HepG2 (cell line): ENCODE measurements at regions not wholly inside any gene's neighbourhood (a gene's known extent, or its start where the extent isn't known, plus 50 kb on each side); places are given as distances from the start of the nearest gene placed in this dataset.

ENCODE experiments used
- ATAC-seq: fragments of 200-7000 bp; cut with Tn5 transposase; 3 replicates; pipeline ENCODE4 v1.9.1; 2020; ENCODE audit warnings: mild to moderate bottlenecking, moderate library complexity
- BruUV-seq: library from RNA; stranded (reverse); fragments of 400-500 nt; replicated peaks from 2 replicates; lab custom pipeline; 2021; lab: Mats Ljungman, UMichigan
- CTCF ChIA-PET: fragments of 300-600 bp; formaldehyde crosslinking; extraction: SDS; loops from one replicate; lab custom pipeline; 2021; ENCODE audit warnings: low total read pairs, inconsistent platforms, low intra/inter-chr PET ratio; lab: Yijun Ruan, JAX
- POLR2A ChIA-PET: fragments of 350-600 bp; sonication (Branson Sonifier 250); formaldehyde crosslinking; loops from one replicate; lab custom pipeline; 2020; ENCODE audit warnings: antibody characterized with exemption, inconsistent platforms; lab: Yijun Ruan, JAX
- DNase-seq: peaks from one replicate; pipeline ENCODE4 v3.0.0-alpha.2; 2015; ENCODE audit warnings: low spot score
- FAIRE-seq: peaks from 3 replicates; lab custom pipeline; 2011; peaks lifted over from hg19 to GRCh38; lab: Jason Lieb, UNC
- H2AFZ ChIP-seq: one replicate; pipeline ENCODE4 v1.6.1; 2011; ENCODE audit warnings: low read length, inconsistent platforms
- H3K27ac ChIP-seq: fragments of 300-600 bp; 3 replicates; pipeline ENCODE4 v1.8.0; 2011; ENCODE audit warnings: mixed run types, mild to moderate bottlenecking, mixed read lengths, low read length, inconsistent platforms; ENCODE audit not compliant: insufficient read depth; ENCODE audit errors: extremely low read length
- H3K27me3 ChIP-seq, 2 experiments: fragments of 200-600 bp in 1 of 2; 2 replicates in 1 of 2; 3 replicates in 1 of 2; pipeline versions ENCODE4 v1.6.0 to v1.8.0; 2011; ENCODE audit warnings: low read length in 2 of 2, mild to moderate bottlenecking in 2 of 2, moderate library complexity in 2 of 2, inconsistent platforms in 1 of 2; ENCODE audit not compliant: insufficient read depth in 2 of 2, control insufficient read depth in 1 of 2
- H3K36me3 ChIP-seq, 2 experiments: fragments of 200-600 bp in 1 of 2; replicated peaks in 1 of 2; 2 replicates in 1 of 2; 3 replicates in 1 of 2; pipeline versions ENCODE4 v1.5.1 to v1.8.0; 2011; ENCODE audit warnings: low read length in 2 of 2, inconsistent platforms in 1 of 2; ENCODE audit not compliant: insufficient read depth in 2 of 2, control insufficient read depth in 1 of 2
- H3K4me1 ChIP-seq: 2 replicates; pipeline ENCODE4 v1.5.1; 2012; ENCODE audit warnings: low read length, inconsistent platforms; ENCODE audit not compliant: insufficient read depth
- H3K4me2 ChIP-seq: 2 replicates; pipeline ENCODE4 v1.6.0; 2011; ENCODE audit warnings: low read depth, low read length, inconsistent platforms
- H3K4me3 ChIP-seq, 3 experiments: fragments of 200-600 bp in 1 of 3; sonication (generic), shearing (Covaris generic) in 1 of 3; replicated peaks in 1 of 3; 2 replicates each; pipeline ENCODE4 v1.5.1; 2011 to 2016; ENCODE audit warnings: low read length in 3 of 3, inconsistent platforms in 2 of 3, low read depth in 2 of 3, mild to moderate bottlenecking in 2 of 3, control low read depth in 1 of 3, mixed read lengths in 1 of 3; ENCODE audit not compliant: insufficient read depth in 1 of 3
- H3K79me2 ChIP-seq: one replicate; pipeline ENCODE4 v1.6.1; 2011; ENCODE audit warnings: low read length, inconsistent platforms; ENCODE audit not compliant: insufficient read depth
- H3K9ac ChIP-seq: 2 replicates; pipeline ENCODE4 v1.6.0; 2011; ENCODE audit warnings: mild to moderate bottlenecking, low read depth, low read length, inconsistent platforms; ENCODE audit not compliant: insufficient read depth
- H3K9me3 ChIP-seq: 2 replicates; pipeline ENCODE4 v1.5.1; 2012; ENCODE audit warnings: mild to moderate bottlenecking, low read length
- H4K20me1 ChIP-seq: 2 replicates; pipeline ENCODE4 v1.6.0; 2011; ENCODE audit warnings: inconsistent platforms, mild to moderate bottlenecking, low read length, moderate library complexity; ENCODE audit not compliant: insufficient read depth
- AGO1 ChIP-seq: fragments of 200-400 bp; formaldehyde crosslinking; IDR thresholded peaks from 2 replicates; pipeline ENCODE4 v1.6.1; 2017; ENCODE audit warnings: mild to moderate bottlenecking, low read depth, low read length, moderate library complexity; ENCODE audit not compliant: poor library complexity, severe bottlenecking
- ARNT2 ChIP-seq: sonication (generic); formaldehyde crosslinking; IDR thresholded peaks from 2 replicates; pipeline ENCODE4 v1.8.0; 2022; ENCODE audit warnings: mild to moderate bottlenecking, low read depth, missing genetic modification reagents, moderate library complexity
- FOSL2 ChIP-seq: sonication (generic); formaldehyde crosslinking; IDR thresholded peaks from 2 replicates; pipeline ENCODE4 v1.4.0; 2020; ENCODE audit warnings: missing genetic modification reagents
- HDAC1 ChIP-seq: sonication (generic); formaldehyde crosslinking; IDR thresholded peaks from 2 replicates; pipeline ENCODE4 v1.5.1; 2020; ENCODE audit warnings: mild to moderate bottlenecking, missing genetic modification reagents
- KLF16 ChIP-seq, 2 experiments: sonication (generic) in 1 of 2; formaldehyde crosslinking in 1 of 2; IDR thresholded peaks; 2 replicates each; pipeline versions ENCODE4 v1.6.1 to v1.8.0; 2016 to 2023; ENCODE audit warnings: missing genetic modification reagents in 2 of 2, missing compliant biosample characterization in 1 of 2
- NFE2 ChIP-seq: sonication (generic); formaldehyde crosslinking; IDR thresholded peaks from 2 replicates; pipeline ENCODE4 v1.4.0; 2020; ENCODE audit warnings: missing genetic modification reagents
- PHF20 ChIP-seq: sonication (generic); formaldehyde crosslinking; IDR thresholded peaks from 2 replicates; pipeline ENCODE4 v1.5.0; 2020; ENCODE audit warnings: mild to moderate bottlenecking, missing genetic modification reagents
- POLR2AphosphoS5 ChIP-seq: IDR thresholded peaks from 2 replicates; pipeline ENCODE4 v1.6.1; 2012; ENCODE audit warnings: low read depth, low read length
- RCOR2 ChIP-seq: IDR thresholded peaks from 2 replicates; pipeline ENCODE4 v1.6.1; 2016; ENCODE audit warnings: missing biosample characterization, missing genetic modification reagents
- SMAD9 ChIP-seq: sonication (generic); formaldehyde crosslinking; IDR thresholded peaks from 2 replicates; pipeline ENCODE4 v1.5.1; 2020; ENCODE audit warnings: mild to moderate bottlenecking, missing genetic modification reagents
- ZEB1 ChIP-seq: IDR thresholded peaks from 2 replicates; pipeline ENCODE4 v1.6.1; 2012; ENCODE audit warnings: mild to moderate bottlenecking, low read depth, inconsistent platforms; ENCODE audit not compliant: insufficient replicate concordance
- ZKSCAN1 ChIP-seq: fragments of 150-350 bp; IDR thresholded peaks from 2 replicates; pipeline ENCODE4 v1.6.1; 2014; ENCODE audit warnings: low read length
- ZNF3 ChIP-seq: IDR thresholded peaks from 2 replicates; pipeline ENCODE4 v1.7.0; 2017; ENCODE audit warnings: inconsistent platforms
- ZNF430 ChIP-seq: sonication (generic); formaldehyde crosslinking; IDR thresholded peaks from 2 replicates; pipeline ENCODE4 v1.9.0; 2021; ENCODE audit warnings: mild to moderate bottlenecking, missing genetic modification reagents
- WGBS: methylation state at CpG from one replicate; pipeline ENCODE4 v1.1.6; 2017; ENCODE audit warnings: low lambda C conversion rate; 5-methylcytosine and 5-hydroxymethylcytosine counted together
- in situ Hi-C: cut with HindIII; loops from 2 replicates; pipeline ENCODE4 v1.10.0; 2017; ENCODE audit warnings: low pct_unique_long_range_greater_than_20kb; ENCODE audit not compliant: extremely low pct_ligation_motif_present
- intact Hi-C: fragments of 100-400 bp; cut with micrococcal nuclease; formaldehyde crosslinking; loops from one replicate; pipeline ENCODE4 v1.10.0; 2022; ENCODE audit not compliant: unreplicated experiment
- TF ChIP-seq, protein P1 (sequence below): sonication (generic); formaldehyde crosslinking; IDR thresholded peaks from 2 replicates; pipeline ENCODE4 v1.4.0; 2020; ENCODE audit warnings: missing genetic modification reagents
- TF ChIP-seq, protein P2 (sequence below): sonication (generic); formaldehyde crosslinking; conservative IDR thresholded peaks from 2 replicates; pipeline ENCODE4 v1.8.0; 2022; ENCODE audit warnings: mild to moderate bottlenecking, moderate library complexity, missing genetic modification reagents
- TF ChIP-seq, protein P3 (sequence below): sonication (generic); formaldehyde crosslinking; IDR thresholded peaks from 2 replicates; pipeline ENCODE4 v1.5.1; 2020; ENCODE audit warnings: missing genetic modification reagents, mild to moderate bottlenecking, borderline replicate concordance

DNA sequence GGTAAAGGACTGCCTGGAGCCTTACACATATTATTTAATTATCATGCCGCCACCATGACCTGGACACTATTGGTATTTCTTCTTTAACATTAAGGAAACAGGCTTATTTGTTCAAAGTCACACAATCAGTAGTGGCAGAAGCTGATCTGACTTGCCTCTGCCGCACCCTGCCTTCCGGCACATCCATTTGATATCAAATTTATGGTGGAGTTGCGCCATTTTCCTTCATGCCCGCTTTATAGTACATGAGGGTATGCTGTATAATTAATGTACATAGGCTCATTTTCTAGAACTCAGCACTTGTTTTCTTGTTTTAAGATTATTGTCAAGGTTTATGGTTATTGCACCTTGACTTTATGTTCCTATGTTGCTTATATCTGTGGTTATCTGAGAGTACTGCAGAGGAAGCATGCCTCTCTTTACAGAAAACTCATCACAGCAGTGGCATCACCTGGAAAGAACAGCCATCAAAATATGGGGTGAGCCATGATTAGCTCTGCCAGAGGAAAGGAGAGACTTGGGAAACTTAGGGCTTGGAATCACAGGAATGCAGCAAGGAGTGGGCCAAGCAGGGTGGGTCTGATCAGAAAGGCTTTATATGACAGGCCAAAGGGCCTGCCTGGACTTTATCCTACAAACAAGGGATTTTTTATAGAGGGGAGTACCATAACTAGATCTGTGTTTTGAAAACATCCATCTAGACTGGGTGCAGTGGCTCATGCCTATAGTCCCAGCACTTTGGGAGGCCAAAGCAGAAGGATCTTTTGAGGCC is 72.2 kb upstream of the GJB5 start:
- no peak overlapping the region for H3K4me2 ChIP-seq
- no peaks in the 10 kb centered on the region for H4K20me1 ChIP-seq
- FAIRE-seq: no peak
- ATAC-seq: no peak
- BruUV-seq: no TSS peak
- no peaks in the 10 kb centered on the region for H3K79me2 ChIP-seq
- 63% methylated on average over 5 of the region's 5 CpGs for WGBS
- H3K36me3 ChIP-seq: no peaks in the 10 kb centered on the region
- H3K9ac ChIP-seq: no peak overlapping the region
- ChIA-PET CTCF (no interaction called here), POLR2A (no interaction called here)
- 0 out of 5 replicates have a peak, but pooled peaks cover 0 to 1% of the 10 kb centered on the region in 2 experiments for H3K27me3 ChIP-seq
- intact Hi-C loops: loop anchor here (5.0 kb wide), 2 partner anchors 135 to 570 kb away; no protein-coding TSS in a partner anchor
- H2AFZ ChIP-seq: no peak overlapping the region
- H3K9me3 ChIP-seq: peaks cover 17% of the 10 kb centered on the region
- no peak overlapping the region for H3K4me3 ChIP-seq
- H3K4me1 ChIP-seq: peaks cover 14% of the 10 kb centered on the region
- no peak overlapping the region for H3K27ac ChIP-seq
- no peak for DNase-seq
- in situ Hi-C loops: no loop called here
- TF ChIP-seq KLF16 (CRISPR knock-in tag; IDR thresholded peaks at IDR 0.05): no peak
- TF ChIP-seq, protein P1, sequence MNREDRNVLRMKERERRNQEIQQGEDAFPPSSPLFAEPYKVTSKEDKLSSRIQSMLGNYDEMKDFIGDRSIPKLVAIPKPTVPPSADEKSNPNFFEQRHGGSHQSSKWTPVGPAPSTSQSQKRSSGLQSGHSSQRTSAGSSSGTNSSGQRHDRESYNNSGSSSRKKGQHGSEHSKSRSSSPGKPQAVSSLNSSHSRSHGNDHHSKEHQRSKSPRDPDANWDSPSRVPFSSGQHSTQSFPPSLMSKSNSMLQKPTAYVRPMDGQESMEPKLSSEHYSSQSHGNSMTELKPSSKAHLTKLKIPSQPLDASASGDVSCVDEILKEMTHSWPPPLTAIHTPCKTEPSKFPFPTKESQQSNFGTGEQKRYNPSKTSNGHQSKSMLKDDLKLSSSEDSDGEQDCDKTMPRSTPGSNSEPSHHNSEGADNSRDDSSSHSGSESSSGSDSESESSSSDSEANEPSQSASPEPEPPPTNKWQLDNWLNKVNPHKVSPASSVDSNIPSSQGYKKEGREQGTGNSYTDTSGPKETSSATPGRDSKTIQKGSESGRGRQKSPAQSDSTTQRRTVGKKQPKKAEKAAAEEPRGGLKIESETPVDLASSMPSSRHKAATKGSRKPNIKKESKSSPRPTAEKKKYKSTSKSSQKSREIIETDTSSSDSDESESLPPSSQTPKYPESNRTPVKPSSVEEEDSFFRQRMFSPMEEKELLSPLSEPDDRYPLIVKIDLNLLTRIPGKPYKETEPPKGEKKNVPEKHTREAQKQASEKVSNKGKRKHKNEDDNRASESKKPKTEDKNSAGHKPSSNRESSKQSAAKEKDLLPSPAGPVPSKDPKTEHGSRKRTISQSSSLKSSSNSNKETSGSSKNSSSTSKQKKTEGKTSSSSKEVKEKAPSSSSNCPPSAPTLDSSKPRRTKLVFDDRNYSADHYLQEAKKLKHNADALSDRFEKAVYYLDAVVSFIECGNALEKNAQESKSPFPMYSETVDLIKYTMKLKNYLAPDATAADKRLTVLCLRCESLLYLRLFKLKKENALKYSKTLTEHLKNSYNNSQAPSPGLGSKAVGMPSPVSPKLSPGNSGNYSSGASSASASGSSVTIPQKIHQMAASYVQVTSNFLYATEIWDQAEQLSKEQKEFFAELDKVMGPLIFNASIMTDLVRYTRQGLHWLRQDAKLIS (CRISPR knock-in tag): no peak
- no peak for TF ChIP-seq SMAD9 (CRISPR knock-in tag)
- TF ChIP-seq ARNT2 (CRISPR knock-in tag): no peak
- no peak for TF ChIP-seq ZKSCAN1
- TF ChIP-seq ZNF3 (CRISPR knock-in tag): no peak
- no peak for TF ChIP-seq PHF20 (CRISPR knock-in tag)
- no peak for TF ChIP-seq FOSL2
- no peak for TF ChIP-seq AGO1
- TF ChIP-seq, protein P2, sequence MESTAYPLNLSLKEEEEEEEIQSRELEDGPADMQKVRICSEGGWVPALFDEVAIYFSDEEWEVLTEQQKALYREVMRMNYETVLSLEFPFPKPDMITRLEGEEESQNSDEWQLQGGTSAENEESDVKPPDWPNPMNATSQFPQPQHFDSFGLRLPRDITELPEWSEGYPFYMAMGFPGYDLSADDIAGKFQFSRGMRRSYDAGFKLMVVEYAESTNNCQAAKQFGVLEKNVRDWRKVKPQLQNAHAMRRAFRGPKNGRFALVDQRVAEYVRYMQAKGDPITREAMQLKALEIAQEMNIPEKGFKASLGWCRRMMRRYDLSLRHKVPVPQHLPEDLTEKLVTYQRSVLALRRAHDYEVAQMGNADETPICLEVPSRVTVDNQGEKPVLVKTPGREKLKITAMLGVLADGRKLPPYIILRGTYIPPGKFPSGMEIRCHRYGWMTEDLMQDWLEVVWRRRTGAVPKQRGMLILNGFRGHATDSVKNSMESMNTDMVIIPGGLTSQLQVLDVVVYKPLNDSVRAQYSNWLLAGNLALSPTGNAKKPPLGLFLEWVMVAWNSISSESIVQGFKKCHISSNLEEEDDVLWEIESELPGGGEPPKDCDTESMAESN (CRISPR knock-in tag): no peak
- TF ChIP-seq POLR2AphosphoS5: no peak
- TF ChIP-seq, protein P3, sequence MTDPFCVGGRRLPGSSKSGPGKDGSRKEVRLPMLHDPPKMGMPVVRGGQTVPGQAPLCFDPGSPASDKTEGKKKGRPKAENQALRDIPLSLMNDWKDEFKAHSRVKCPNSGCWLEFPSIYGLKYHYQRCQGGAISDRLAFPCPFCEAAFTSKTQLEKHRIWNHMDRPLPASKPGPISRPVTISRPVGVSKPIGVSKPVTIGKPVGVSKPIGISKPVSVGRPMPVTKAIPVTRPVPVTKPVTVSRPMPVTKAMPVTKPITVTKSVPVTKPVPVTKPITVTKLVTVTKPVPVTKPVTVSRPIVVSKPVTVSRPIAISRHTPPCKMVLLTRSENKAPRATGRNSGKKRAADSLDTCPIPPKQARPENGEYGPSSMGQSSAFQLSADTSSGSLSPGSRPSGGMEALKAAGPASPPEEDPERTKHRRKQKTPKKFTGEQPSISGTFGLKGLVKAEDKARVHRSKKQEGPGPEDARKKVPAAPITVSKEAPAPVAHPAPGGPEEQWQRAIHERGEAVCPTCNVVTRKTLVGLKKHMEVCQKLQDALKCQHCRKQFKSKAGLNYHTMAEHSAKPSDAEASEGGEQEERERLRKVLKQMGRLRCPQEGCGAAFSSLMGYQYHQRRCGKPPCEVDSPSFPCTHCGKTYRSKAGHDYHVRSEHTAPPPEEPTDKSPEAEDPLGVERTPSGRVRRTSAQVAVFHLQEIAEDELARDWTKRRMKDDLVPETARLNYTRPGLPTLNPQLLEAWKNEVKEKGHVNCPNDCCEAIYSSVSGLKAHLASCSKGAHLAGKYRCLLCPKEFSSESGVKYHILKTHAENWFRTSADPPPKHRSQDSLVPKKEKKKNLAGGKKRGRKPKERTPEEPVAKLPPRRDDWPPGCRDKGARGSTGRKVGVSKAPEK (CRISPR knock-in tag): no peak
- no peak for TF ChIP-seq RCOR2
- TF ChIP-seq ZEB1: no peak
- no peak for TF ChIP-seq ZNF430 (CRISPR knock-in tag)
- TF ChIP-seq NFE2: no peak
- no peak for TF ChIP-seq HDAC1 (CRISPR knock-in tag)
